ENCODE measurements at regions not wholly inside any gene's neighbourhood (a gene's known extent, or its start where the extent isn't known, plus 50 kb on each side); places are given as distances from the start of the nearest gene placed in this dataset.

GRCh38 chr6:20318851-20319387 lies 82.8 kb upstream of the E2F3 start:
- no peak for TF ChIP-seq CTCF (IDR thresholded peaks at IDR 0.05; ENCODE audit: insufficient read depth, low read length, poor library complexity, severe bottlenecking)
- TF ChIP-seq EZH2phosphoT487 (conservative IDR thresholded peaks at IDR 0.05; ENCODE audit: low read length): no peak
